H1 (cell line): ENCODE measurements at regions not wholly inside any gene's neighbourhood (a gene's known extent, or its start where the extent isn't known, plus 50 kb on each side); places are given as distances from the start of the nearest gene placed in this dataset.

ENCODE experiments used
- CBX8 ChIP-seq: fragments of 300-800, 300-1000 bp; sonication (generic); IDR thresholded peaks from 2 replicates; pipeline ENCODE4 v1.7.1; 2016; ENCODE audit warnings: low read depth, low read length, borderline replicate concordance
- POLR2AphosphoS5 ChIP-seq: IDR thresholded peaks from 2 replicates; pipeline ENCODE4 v1.6.1; 2011; ENCODE audit warnings: low read depth, low read length
- POU5F1 ChIP-seq: IDR thresholded peaks from 2 replicates; pipeline ENCODE4 v1.6.1; 2011; ENCODE audit warnings: low read depth, mild to moderate bottlenecking, low read length, moderate library complexity
- SIN3A ChIP-seq, 2 experiments: IDR thresholded peaks in 1 of 2; conservative IDR thresholded peaks in 1 of 2; 2 replicates each; pipeline ENCODE4 v1.6.1; 2011 to 2012; ENCODE audit warnings: low read length in 2 of 2, improper control_type of control experiment in 1 of 2, low read depth in 1 of 2, mild to moderate bottlenecking in 1 of 2
- SUZ12 ChIP-seq: fragments of 200-600 bp; sonication (generic); IDR thresholded peaks from 2 replicates; pipeline ENCODE4 v1.6.1; 2012; ENCODE audit warnings: mild to moderate bottlenecking, inconsistent platforms, low read length, moderate library complexity, mixed read lengths
- TCF12 ChIP-seq: IDR thresholded peaks from 2 replicates; pipeline ENCODE4 v1.6.1; 2011; ENCODE audit warnings: low read depth, mild to moderate bottlenecking, low read length

- TF ChIP-seq POU5F1 (no peak), TCF12 (no peak), CBX8 (no peak), SIN3A (conservative IDR thresholded peaks at IDR 0.05 in 1 of 2, IDR thresholded peaks at IDR 0.05 in 1 of 2; ENCODE audit: low read depth in 1 of 2, low read length in 2 of 2) (no peak), POLR2AphosphoS5 (no peak), SUZ12 (no peak)
Observed at GRCh38 chr2:5520463-5520972, 171.7 kb upstream of the SOX11 start (continued).
